GM18907 (cell line): ENCODE measurements at regions not wholly inside any gene's neighbourhood (a gene's known extent, or its start where the extent isn't known, plus 50 kb on each side); places are given as distances from the start of the nearest gene placed in this dataset.

Experiments
- ATAC-seq: cut with Tn5 transposase; IDR thresholded peaks from one replicate; pipeline ENCODE4 v1.9.1; 2021; ENCODE audit warnings: mild to moderate bottlenecking, moderate library complexity; ENCODE audit not compliant: unreplicated experiment

GRCh38 chr11:92317222-92317621, 92.6 kb downstream of the FAT3 start:
- ATAC-seq = no peak

GRCh38 chr11:92317721-92318120, 93.1 kb downstream of the FAT3 start:
- ATAC-seq = no peak

GRCh38 chr11:92322225-92322624, 97.6 kb downstream of the FAT3 start:
- no peak for ATAC-seq

- no peak for ATAC-seq
Measured at GRCh38 chr11:92324890-92325289, 100.3 kb downstream of the FAT3 start.

GRCh38 chr11:92325416-92325815, 100.8 kb downstream of the FAT3 start:
- no peak for ATAC-seq

GRCh38 chr11:92329137-92329536, 104.5 kb downstream of the FAT3 start:
- ATAC-seq = no peak

- ATAC-seq = no peak
Measured at GRCh38 chr11:92329646-92330045, 105.0 kb downstream of the FAT3 start.

GRCh38 chr11:92330114-92330513, 105.5 kb downstream of the FAT3 start:
- ATAC-seq = no peak

GRCh38 chr11:92332986-92333385, 108.4 kb downstream of the FAT3 start:
- ATAC-seq = no peak

GRCh38 chr11:92340839-92341238, 116.2 kb downstream of the FAT3 start:
- ATAC-seq = no peak

- ATAC-seq = no peak
Measured at GRCh38 chr11:92342034-92342720, 117.6 kb downstream of the FAT3 start.

- ATAC-seq = no peak
Measured at GRCh38 chr11:92342886-92343285, 118.3 kb downstream of the FAT3 start.

- ATAC-seq = no peak
Measured at GRCh38 chr11:92346220-92346619, 121.6 kb downstream of the FAT3 start.

- no peak for ATAC-seq
Measured at GRCh38 chr11:92347454-92347853, 122.8 kb downstream of the FAT3 start.

- ATAC-seq = no peak
Measured at GRCh38 chr11:92349486-92350156, 125.0 kb downstream of the FAT3 start.

GRCh38 chr11:92357344-92357743, 132.7 kb downstream of the FAT3 start:
- no peak for ATAC-seq

- ATAC-seq = no peak
Measured at GRCh38 chr11:92357841-92358240, 133.2 kb downstream of the FAT3 start.

- ATAC-seq = no peak
Measured at GRCh38 chr11:92361551-92361950, 136.9 kb downstream of the FAT3 start.

GRCh38 chr11:92362989-92363388, 138.4 kb downstream of the FAT3 start:
- no peak for ATAC-seq

- no peak for ATAC-seq
Measured at GRCh38 chr11:92364177-92364576, 139.6 kb downstream of the FAT3 start.

GRCh38 chr11:92376146-92376599, 151.6 kb downstream of the FAT3 start:
- ATAC-seq = no peak

GRCh38 chr11:92376680-92377079, 152.1 kb downstream of the FAT3 start:
- ATAC-seq = no peak

GRCh38 chr11:92380882-92381281, 156.3 kb downstream of the FAT3 start:
- ATAC-seq = no peak
